GM19468 (cell line): ENCODE measurements at regions not wholly inside any gene's neighbourhood (a gene's known extent, or its start where the extent isn't known, plus 50 kb on each side); places are given as distances from the start of the nearest gene placed in this dataset.
"Not testable (repeated sequence)": the region's sequence is repeated elsewhere in the genome, so short reads cannot be mapped to it uniquely, and the experiment has no call there.

Experiments used
- ATAC-seq: cut with Tn5 transposase; IDR thresholded peaks from one replicate; pipeline ENCODE4 v1.9.1; 2021; ENCODE audit warnings: mild to moderate bottlenecking, moderate library complexity, moderate number of reproducible peaks; ENCODE audit not compliant: unreplicated experiment; ENCODE audit errors: extremely low read depth

DNA sequence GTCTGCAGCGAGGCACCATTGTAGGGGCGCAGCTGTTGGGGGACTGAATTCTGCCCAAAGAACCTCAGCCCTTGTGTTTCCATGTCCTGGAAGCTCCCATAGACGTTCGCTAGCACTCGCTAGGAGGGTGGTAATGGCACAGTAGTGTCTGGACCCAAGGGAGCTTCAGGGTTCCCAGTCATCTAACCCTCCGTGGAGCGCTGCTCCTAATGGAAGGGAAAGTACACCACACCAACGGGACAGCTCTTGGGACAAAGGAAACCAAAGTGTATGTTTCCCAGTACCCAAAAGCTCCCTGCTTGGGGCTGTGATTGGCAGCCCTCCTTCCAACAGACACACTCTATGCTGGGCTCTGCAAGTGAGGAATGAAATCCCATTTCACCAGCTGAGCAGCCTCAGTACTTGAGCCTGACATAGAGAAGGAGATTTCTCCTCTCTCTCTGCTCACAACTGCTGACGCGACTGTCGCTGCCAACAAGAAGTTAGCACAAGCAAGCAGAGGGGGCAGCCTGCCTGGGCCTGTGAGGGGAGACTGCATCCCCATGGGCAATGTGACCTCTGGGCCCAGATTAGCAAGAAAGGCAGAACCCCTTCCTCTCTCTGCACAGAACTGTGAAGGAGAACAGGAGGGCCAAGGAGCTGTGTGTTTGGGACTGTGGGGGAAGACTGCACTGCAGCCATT is 67.6 kb upstream of the SMARCAD1 start:
- ATAC-seq: no peak

DNA sequence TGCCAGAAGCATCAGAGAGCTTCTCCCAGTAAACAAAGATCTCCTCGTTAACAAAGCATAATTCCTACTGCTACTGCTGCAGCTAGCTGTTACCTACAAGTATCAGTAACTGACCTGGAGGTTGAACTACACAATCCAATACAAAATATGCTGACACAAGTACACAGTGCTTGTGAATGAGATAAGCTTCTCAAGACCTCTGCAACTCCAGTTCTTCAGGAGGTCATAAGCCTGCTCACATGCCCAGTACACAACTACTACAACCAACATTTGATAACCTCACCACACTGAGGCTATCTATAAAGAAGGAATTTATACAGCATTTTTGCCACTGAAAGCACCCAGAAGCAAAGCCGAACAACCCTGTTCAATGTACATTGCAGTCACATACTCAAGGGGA is 66.7 kb upstream of the SMARCAD1 start:
- ATAC-seq: no peak

DNA sequence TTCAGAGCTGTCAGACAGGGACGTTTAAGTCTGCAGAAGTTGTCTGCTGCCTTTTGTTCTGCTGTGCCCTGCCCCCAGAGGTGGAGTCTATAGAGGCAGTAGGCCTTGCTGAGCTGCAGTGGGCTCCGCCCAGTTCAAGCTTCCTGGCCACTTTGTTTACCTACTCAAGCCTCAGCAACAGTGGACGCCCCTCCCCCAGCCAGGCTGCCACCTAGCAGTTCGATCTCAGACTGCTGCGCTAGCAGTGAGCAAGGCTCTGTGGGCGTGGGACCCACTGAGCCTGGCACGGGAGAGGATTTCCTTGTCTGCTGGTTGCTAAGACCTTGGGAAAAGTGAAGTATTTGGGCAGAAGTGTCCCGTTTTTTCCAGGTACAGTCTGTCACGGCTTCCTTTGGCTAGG is 59.6 kb upstream of the SMARCAD1 start:
- not testable (repeated sequence) for ATAC-seq

DNA sequence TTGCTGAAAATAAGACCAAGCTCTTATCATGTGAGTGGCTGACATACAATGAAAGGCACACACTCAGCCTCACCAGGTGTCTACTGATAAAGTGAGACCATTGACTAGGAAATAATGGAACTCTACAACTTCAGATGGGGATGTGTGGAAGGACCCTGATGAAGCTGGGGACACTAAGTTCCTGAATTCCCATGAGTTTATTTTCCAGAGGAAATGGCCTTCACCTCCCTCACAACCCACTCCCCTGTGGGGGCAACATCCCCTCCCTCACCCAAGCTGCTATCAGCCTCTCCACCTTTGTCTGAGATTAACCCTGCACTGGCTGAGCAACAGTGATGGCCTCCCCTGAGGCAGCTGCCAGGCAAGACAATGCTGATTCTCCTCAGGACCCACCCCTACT is 55.2 kb upstream of the SMARCAD1 start:
- no peak for ATAC-seq

DNA sequence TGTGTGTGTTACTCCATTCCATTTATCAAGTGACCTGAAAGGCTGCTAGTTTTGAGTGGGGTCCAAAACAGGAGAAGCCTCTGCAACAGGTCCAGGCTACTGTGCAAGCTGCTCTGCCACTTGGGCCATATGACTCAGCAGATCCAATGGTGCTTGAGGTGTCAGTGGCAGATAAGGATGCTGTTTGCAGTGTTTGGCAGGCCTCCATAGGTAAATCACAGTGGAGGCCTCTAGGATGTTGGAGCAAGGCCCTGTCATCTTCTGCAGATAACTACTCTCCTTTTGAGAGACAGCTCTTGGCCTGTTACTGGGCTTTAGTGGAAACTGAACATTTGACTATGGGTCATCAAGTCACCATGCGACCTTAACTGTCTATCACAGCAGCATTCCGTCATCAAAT is 52.3 kb upstream of the SMARCAD1 start:
- ATAC-seq: not testable (repeated sequence)

DNA sequence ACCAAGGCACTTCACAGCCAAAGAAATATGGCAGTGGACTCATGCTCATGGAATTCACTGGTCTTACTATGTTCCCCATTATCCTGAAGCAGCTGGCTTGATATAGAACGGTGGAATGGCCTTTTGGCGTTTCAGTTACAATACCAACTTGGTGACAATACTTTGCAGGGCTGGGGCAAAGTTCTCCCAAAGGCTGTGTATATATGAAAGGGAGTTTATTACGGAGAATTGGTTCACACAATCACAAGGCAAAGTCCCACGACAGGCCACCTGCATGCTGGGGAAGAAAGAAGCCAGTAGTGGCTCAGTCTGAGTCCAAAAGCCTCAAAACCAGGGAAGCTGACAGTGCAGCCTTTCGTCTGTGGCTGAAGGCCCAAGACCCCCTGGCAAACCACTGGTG is 50.8 kb upstream of the SMARCAD1 start:
- no peak for ATAC-seq
